ENCODE measurements at regions not wholly inside any gene's neighbourhood (a gene's known extent, or its start where the extent isn't known, plus 50 kb on each side); places are given as distances from the start of the nearest gene placed in this dataset.
A peak's percentile ranks its signal among the peaks of the same experiment; 100 is the strongest.

DNA sequence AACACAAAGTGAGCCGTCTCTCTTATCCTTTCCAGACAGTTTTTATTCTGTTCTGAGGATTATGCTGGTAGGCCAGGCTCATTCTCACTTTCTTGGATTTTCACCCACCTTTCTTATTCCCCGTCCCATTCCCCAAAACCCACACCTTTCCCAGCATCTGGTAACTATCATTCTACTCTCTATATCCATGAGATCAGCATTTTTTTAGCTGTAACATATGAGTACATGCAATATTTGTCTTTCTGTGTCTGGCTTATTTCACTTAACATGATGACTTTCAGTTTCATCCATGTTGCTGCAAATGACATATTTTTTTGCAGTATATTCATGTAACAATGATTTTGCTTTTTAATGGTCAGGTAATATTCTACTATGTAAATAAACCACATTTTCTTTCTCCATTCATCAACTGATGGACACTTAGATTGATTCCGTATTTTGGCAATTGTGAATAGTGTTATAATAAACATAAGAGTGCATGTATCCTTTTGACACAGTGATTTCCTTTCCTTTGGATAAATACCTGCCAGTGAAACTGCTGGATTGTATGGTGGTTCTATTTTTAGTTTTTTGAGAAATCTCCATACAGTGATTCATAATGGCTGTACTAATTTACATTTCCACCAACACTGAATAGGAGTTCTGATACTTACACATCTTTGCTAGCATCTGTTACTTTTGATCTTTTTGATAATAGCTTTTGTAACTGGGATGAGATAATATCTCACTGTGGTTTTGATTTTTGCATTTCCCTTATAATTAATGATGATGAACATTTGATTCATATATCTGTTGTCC is 289.3 kb downstream of the RPRM start:
- no peak for DNase-seq

DNA sequence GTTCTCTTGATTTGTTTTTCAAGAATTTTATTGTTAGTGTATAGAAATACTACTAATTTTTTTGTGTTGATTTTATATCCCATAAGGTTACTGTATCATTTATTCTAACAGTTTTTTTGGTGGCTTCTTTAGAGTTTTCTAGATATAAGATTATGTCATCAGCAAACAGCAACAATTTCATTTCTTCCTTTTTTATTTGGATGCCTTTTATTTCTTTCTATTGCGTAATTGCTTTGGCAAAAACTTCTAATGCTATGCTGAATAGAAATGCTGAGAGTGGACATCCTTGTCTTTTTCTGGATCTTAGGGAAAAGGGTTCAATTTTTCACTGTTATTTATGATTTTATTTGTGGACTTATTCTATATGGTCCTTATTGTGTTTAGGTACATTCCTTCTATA is 298.8 kb downstream of the RPRM start:
- DNase-seq, result no peak

DNA sequence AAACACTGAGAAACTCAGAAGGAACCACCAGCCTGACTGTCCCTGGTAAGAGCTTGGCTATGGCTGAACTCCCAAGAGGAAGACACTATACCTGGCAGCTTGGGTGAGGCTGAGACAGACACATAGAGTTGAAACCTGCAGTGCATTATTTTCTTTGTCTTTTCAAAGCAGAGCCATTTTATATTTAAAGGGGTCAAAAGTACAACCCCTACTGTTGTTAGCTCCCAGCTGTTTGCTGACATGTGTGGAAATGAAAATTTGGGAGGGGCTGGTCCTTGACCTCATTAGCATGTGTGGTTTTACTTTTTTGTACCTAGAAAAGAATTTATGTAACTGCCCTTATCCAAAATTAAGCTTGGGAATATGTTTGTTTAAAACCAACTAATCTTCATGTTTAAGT is 309.0 kb downstream of the RPRM start:
- DNase-seq, result no peak

DNA sequence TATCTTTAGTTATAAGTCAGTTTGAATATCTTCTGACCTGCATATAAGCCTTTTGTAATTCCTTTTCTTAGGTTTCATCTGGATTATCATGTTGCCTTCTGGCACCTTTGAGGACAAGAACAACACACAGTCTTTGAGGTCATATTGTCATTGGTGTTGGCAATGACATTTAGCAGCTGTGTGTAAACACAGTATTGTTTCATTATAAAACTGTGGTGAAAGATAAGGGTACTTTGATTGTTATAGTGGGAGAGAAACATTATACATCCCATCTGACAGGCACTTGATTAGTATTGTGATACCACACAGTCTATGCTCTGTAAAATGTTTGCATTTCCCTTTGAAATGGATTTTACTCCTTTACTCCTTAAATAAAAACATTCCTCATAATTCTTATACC is 313.5 kb downstream of the RPRM start:
- DNase-seq, result no peak

DNA sequence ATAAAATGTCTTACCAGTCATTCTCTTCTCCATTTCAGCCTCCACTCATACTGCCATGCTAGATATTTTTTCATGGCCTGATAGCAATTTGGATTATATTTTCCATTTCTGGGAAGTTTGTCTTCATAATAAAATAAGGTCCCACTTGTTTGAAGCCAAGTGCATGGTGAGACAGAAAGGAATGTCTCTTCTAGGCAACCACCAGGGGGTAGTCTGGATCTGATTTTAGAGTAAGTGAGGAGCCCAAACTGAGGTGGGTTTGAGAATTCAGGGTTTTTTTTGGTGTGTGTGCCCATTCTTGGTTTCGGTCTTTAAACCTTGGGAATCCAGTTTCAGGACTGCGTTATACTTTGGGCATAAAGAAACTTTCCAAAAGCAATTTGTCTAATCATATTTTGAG is 315.5 kb downstream of the RPRM start:
- DNase-seq, result peak; percentile 1

DNA sequence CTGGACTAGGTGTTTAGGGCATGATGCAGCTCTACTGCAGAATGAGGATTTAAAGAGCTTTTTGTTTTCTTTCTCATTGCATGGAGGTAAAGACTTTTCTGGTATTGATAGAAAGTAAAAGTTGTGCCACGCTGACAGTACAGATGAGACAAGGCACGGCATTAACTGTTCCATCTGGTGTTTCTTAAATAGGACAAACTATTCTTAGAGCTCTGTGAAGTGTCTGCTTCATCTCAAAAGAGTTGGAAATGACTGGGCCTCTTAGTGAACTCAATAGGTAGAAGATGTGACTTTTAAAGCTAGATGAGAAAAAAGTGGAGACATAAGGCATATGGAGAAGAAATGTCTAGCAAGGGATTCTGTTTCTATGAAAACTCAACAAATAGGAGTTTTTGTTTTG is 321.8 kb downstream of the RPRM start:
- no peak for DNase-seq

DNA sequence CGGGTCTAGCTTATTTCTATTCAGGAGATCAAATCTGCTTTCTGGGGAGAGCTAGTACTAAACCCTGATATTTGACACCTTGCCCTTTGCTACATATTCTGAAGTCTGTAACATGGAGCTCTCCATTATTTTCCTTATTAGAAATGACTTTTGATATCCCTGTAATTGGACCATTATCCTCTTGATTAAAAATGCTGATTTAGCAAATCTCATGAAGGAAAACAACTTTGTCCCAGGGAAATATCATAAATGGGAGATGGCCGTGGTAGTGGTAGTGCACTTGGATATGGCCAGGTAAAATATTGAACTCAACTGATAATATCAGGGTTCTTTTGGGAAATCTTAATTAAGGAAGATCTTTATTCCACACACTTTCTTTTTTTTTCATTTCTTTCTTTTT is 326.5 kb downstream of the RPRM start:
- DNase-seq, result no peak

DNA sequence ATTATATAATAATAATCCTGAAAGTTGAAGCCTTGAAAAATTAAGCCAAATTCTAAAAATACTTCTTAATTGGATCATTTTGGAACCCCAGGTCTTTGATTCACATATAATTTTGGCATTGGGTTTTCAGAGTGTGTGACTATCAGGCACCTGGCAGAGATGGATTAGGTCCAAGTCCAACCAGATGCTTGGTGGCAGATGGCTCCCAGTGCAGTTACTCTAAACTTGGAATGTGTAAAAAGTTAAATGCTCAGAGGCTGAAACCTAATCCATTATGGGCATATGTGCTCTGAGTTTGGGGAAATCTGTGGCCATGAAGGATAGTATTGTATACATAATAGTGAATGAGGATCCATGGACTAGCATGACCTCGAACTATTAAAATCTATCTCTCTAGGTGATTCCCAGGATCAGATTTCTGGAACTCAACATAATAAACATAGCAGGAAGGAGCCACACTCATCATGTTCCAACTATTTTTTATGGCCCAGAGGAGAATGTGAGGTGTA is 333.0 kb downstream of the RPRM start:
- no peak for DNase-seq

DNA sequence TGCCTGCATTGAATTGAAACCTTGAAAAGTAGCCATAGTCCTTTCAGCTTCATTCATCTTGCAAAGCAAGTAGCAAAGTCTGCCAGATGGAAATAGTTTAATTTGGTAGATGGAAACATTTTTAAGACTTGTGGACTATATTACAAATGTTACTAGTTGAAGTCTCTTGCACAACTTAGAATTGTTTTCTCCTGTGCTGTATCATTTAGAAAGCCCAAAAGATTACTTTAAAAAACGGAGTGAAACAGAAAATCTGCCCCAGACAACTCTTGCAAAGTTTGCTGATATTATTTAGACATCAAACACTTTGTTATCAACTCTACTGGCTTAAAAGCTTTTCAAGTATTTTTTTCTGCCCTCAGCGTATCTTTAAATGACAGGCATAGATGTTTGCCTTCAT is 335.0 kb downstream of the RPRM start:
- no peak for DNase-seq

DNA sequence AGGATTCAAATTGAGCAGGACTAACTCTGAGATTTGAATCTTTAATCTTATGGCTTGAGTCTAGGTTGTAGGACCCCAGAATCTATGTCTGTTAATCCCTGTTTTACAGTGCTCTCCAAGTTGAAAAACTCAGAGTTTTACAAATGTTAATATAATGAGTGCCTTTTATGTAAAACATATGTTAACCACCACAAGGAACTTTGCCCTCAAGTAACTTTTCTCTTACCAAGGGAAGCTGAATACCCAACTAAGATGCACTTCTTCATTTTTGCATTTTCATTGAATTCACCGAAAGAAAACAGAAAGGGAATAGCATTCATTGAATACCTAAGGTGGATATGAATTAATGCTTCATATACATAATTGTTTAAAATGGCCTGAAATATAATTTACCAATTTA is 338.1 kb downstream of the RPRM start:
- DNase-seq, result no peak

DNA sequence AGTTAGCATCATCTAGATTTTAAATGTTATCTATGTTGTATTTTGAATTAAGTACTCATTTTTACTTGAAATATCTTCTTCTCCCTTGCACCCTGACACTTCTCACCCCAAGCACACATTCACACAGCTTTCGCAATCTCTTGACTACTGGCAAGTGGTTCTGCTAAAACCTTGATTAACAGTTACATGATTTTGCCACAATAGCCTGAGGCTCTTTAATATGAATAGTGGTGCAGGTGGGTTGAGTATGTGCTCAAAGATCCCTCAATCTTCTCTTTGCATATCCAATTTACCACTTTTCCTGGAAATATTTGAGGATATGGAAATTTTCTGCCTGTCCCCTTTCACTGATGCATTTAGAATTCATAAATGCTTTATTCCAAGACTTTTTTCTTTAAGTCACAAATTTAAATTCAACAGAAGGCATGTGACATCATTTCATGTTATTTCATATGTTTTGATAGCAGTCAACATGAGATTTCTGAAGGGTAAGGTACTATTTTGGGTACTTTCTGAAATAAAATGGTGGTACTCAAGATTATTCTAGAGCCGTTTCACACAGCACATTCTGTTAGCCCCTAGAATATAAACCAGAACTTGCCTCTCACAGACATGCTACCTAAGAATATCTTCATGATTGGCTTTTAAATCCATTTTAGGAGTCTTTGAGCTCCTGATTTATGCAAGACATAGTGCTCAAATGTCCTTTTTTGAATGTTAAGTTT is 339.7 kb downstream of the RPRM start:
- no peak for DNase-seq

DNA sequence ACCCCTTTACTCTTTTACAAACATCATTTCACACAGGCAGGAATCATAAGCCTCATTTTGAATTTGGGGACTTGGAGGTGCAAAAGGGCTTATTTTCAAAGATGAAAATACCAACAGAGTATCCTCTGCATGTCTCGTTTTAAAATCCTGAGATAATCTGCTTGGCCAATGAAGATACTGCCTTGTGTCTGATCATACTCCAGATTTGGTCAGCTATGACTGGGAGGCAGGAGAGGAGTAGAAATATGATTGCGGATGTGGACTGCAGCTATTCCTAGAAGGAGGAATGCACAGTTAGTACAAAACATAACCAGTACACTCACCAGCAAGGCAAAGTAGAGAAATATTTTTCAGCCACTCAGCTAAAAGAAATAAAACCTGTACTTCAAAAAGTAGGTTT is 342.3 kb downstream of the RPRM start:
- DNase-seq, result no peak

DNA sequence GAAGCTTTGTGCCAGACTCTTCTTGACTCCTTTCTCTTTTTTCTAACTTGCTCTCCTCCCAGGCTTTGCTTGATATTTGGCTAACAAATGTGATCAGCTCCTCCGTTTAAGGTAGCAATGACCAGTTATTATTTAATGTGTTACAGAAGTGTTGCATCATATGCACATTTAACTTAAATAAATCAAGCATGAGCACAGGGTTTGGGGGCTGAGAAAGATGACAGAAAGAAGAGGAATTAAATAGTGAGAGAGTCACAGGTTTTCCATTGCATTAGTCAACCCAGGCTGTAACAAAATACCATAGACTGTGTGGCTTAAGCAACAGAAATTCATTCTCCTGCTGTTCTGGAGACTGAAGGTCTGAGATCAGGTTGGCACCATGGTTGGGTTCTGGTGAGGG is 343.8 kb downstream of the RPRM start:
- no peak for DNase-seq

DNA sequence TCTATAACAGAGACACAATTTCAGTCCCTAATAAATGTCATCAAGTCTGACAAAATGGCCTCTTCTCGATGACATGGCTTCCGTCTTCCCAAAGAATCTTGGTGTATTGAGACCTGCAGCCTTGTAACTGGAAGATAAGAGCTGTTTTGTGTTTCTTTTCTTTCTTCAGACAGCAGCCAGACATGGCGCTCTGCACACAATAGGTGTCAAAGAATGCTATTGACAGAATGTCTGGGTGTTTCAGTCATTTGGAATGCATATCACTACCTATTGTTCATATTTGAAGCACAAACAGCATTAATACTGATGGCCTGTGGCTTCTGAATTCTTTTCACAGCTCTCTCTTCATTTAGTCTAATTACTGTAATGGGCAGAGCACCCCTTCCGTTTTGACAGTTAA is 344.8 kb downstream of the RPRM start:
- DNase-seq, result no peak

DNA sequence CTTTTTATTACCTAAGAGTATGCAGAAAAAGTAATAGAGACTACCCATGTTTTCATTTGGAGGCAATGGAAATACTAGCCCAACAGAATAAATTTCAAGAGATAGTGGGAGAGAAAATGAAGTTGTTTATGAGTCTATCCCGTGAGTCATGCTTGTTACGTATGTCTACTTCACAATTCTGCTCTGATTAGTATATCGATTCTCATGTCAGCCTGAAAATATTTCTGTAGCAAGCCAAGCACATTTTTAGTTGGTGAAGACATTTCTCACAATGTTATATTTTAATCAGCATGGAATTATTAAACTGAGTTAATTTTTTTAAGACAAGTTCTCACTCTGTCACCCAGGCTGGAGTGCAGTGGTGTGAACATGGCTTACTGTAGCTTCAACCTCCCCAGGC is 346.1 kb downstream of the RPRM start:
- no peak for DNase-seq

DNA sequence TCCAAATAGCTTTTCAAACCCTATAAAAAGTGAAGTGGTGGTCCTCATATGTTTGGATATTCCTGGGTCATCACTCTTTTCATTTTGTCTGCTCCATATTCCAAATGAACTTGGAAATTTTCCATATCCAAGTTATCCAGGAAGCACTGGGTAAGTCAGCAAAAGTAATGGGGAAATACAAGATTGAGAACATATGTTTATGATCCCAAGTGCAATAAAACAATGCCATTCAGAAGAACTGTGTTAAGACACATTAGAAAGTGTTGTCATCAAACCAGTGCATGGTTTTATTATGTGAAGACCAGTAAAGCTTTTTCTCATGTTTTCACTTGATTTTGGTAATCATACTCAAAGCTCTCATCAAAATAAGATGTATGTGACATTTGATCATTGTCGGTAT is 363.4 kb downstream of the RPRM start:
- DNase-seq, result no peak

DNA sequence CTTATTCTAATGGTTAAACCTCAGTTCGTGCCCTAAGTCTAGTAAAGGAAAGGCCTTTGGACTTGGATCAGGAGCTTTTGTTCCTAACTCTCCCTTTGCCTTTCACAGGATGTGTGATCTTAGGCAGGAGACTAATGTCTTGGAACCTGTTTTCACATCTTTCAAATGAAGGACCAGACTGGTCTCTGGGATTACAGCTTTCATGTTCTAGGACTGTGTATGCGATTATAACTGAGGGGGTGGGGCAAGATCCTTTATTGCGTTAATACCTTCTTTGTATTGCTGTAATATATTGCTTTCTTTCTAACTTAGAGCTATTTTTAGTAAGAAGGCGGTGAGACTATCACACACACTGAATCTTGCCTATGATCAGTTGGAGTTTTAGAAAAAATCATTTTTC is 368.1 kb downstream of the RPRM start:
- DNase-seq, result no peak

DNA sequence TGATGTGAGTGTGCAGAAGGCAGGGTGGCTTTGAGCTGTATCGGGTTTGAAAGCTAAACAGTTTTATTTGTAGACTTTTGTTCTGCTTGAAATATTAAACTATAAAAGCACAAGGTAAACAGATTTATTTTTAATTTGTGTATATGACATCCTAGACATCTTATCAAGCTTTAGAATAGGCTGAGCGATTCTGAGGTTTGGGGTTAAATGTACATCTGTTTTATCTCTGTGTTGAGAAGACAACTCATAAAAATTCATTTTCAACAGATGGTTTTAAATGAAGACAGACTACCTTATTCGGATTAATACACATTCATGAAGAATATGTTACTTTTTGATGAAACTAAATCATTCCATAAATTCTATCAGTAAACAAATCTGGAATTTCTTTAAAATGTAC is 368.8 kb downstream of the RPRM start:
- DNase-seq, result no peak

DNA sequence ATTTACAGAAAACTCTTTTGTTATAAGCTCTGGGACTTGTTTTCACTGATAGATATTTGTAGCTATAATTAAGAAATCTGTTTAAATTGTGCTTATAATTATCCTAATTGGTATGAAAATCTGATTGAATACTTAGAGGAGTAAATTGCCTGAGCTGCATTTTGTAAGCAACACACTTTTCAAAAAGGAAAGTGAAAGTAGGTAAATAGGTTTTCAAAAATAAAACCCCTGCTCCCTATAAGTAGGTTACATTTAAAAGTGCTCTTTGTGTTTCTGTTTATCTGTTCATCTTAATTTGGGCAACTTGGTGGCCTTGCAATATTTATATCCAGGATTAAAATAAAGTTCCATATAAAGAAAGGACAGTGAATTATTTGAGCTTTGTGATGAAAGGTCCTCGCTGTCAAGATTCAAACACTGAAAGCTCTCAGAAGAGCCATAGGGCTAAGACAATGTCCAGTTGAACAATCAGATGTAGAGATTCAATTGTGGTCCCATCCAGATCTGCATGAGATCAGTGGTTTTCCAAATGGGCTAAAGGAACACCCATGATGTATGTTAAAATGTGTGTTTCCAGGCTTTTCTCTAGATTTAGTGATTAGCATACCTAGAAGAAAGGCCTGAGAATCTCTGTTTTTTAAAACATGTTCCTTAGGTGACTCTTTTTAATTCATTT is 371.6 kb downstream of the RPRM start:
- DNase-seq, result no peak

DNA sequence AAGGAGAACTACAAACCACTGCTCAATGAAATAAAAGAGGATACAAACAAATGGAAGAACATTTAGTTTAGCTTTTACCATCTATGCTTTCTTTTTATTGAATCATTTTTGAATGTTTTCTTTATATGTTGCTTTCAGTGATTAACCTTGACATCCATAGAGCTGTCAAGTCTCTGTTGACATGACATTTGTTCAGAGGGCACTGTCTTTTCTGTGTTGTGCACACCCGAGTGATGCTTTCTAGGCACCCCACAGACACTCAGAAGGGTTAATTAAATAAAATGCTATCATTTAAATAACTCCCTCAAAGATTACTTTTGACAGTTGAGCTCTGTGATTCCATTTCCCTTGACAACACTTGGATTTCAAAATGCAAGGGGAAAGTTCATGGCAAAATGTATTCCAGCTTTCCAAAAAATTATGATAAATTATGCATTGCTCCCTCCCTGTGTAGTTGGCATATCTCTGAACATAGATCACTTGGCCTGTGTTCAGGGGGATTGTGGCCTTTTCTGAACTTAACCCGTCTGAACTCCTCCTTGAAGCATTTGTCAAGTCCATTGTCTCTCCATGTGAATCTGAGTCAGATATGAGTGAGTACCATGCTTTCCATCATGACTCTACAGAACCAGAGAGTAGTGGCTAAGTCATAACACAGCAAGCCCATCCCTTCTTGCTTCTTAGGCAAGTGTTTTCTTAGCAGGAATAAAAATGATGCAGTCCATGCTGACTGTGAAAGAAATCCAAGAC is 372.6 kb downstream of the RPRM start:
- peak; percentile 21 for DNase-seq

DNA sequence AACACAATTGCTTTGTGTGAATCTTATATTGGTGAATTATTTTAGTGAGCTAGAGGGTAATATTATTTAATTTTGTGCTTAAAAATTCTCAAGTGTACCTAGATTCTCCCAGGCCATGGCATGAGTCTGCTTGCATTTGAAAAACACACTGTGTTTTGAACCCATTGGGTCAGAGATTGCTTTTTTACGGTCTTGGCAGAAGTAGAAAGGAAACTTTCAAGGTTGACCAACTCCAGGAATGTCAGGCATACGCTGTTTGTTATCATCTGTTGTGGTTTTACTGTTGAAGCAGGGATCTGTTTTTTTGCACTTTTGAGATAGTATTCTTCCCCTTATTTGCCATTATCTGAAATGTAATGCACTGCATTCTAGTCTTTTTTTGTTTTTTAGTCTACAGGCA is 377.4 kb downstream of the RPRM start:
- DNase-seq, result peak; percentile 91

DNA sequence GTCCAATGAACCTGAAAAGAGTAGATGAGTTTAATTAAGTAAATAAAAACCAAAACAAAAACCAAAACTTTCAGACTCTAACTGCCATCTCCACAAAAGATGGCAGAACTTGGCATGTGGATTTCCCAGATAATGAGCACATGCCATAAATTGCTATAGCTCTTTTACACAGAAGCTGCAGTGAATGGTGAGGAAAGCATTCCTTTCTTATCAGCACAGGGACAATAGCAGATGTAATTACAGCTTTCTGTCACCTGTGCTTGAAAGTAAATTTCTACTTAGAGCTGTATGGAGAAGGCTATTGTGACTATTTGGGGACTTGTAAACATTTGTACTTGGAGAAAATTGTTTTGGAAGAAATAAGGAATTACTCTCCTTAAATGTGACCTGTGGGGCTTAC is 378.4 kb downstream of the RPRM start:
- DNase-seq, result no peak

DNA sequence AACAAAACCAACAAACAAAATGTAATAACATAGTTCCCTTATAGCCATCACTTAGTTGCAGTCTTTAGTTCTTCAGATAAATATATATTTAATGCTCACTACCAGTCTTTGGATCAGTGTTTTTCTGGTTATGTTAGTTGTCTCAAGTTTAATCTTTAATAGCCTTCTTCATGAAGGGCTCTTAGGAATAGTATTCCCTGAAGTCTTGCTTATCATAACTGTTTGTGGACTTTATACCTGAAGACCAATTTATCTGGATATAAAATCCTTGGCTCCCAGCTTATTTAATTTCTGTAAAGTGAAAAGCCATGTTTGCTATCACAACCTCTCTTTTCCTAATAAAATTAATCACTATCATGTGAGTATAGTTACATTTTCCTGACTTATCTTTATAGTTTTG is 379.7 kb downstream of the ARL6IP6 start:
- DNase-seq, result no peak
